Kidney glomerular epithelial cell (primary cell): ENCODE measurements at regions not wholly inside any gene's neighbourhood (a gene's known extent, or its start where the extent isn't known, plus 50 kb on each side); places are given as distances from the start of the nearest gene placed in this dataset.
"Not testable (repeated sequence)": the region's sequence is repeated elsewhere in the genome, so short reads cannot be mapped to it uniquely, and the experiment has no call there.

Source experiments
- DNase-seq: peaks from one replicate; lab custom pipeline; 2025; lab: John Stamatoyannopoulos, UW

DNA sequence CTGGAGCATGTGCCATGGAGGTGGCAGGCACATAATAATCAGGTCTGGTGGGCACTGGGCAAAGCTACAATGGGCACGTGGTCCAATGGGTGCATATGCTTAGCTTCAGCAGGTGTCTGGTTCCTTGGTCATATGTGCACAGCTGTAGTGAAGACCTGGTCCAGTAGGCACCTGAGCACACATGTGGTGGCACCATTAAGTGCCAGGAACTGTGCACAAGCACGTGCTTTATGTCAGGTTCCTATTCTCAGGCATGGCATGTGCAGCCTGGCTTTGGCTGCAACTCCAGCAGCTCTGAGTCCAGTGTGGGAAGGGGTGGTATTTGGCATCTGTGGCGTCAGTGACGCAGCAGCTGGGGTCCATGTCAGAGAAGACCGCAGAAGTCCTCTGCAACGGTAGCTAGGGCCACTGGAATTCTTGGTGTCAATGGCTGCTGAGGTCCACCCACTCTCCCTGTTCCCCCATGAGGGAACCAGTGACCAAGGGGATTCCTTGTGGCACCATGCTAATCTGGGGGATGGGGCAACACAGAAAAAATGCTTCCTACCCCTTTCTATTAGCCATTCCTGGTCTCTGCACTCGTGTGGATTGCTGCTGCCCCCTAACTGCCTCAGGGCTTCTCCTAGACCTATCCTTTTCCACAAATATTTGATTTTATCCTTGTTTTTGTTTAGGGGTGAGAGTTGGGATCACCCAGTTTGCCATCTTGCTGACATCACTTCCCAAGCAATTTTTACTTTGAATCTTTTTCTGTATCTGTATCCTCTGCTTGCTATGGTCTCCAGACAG is 262.9 kb upstream of the MAP2 start:
- DNase-seq: no peak

DNA sequence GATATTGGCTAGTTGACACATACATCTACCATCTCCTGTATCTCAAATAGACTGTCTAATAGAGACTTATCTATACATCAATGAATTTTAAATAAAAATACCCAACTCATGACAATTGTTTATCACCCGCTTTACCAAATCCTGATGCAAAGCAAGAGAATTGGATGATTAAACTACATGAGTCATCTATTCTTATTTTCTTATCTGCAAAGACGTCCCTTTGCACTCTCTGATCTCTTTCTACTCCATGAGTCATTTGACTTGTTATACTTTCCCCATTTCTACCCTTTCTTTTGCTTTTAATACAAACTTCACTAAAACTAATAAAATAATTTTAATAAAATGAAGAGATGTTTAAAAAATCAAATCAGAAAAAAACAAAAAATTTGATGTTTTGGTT is 261.7 kb upstream of the MAP2 start:
- no peak for DNase-seq

DNA sequence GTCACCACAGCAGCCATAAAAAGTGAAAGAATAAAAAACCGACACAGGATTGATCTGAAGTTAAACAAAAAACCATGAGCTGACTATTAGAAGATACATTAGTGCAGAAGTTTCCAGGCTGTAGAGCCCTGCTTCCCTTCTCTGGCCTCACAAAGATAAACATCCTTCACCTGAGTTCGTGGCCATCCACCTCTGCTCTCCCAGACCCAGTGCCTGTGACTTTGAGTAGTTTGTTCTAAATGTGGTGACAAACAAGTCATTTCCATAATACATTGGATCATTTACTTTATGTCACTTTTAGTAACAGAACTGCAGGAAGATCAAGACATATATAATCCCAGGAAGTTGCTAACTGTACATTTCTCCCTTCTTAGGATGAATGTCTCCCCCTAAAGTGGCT is 241.9 kb upstream of the MAP2 start:
- no peak for DNase-seq

DNA sequence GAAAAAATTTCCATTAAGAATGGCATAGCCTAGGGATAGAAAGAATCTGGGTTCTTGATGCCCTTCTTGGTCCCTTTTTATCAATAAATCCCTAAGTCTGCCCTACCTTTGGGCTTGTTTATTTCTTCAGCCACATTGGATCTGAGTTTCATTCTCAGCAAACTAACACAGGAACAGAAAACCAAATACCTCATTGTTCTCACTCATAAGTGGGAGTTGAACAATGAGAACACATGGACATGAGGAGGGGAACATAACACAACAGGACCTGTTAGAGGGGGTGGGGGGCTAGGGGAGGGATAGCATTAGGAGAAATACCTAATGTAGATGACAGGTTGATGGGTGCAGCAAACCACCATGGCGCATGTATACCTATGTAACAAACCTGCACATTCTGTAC is 237.0 kb upstream of the MAP2 start:
- not testable (repeated sequence) for DNase-seq

DNA sequence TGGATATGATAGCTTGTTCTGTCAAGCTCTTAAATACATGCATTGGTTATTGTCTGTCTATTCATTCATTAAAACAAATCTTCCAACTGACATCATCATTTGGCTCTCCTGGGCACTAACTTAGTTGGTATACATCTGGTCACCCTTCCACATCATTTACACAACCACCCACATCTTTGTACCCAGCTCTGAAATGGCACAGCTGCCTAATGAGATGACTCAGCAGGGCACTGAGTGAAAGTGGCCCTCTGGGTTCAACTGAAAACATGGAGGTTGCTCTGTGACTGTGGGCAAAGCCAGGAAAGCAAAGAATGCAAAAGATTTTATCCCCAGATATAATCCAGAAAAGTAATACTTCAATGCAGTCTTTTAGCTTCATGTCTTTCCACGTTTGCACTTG is 234.0 kb upstream of the MAP2 start:
- no peak for DNase-seq

DNA sequence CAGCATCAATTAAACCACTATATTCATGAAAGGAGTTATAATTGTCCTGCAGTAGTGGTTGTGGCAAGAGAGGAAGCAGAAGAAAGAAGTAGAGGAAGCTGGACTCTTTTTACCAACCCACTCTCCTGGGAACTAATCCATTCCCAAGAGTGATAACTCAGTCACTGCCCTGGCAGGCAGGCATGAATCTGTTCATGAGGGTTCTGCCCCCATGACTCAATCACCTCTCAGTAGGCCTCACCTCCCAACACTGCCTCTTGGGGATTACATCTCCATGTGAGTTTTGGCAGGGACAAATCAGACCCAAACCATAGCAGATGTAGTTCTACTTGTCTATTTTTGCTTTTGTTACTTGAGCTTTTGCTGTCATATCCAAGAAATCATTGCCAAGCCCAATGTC is 232.7 kb upstream of the MAP2 start:
- DNase-seq: no peak

DNA sequence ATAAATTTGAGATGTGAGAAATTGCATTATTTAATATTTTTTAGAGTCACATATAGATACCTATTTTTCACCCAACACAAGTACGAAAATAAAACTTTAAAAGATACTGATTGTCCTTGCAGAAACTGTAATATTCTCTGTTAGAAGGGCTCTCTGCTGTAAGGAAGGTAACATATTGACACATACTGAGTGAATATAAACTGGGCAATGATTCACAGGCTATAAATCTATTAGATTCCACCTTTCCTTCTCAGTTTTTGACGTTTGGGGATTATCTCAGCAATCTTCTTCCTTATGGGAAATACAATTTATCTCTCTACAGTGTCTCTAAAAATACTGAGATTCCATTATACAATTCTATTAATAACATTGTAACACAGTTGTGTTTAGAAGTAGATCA is 229.1 kb upstream of the MAP2 start:
- DNase-seq: no peak

DNA sequence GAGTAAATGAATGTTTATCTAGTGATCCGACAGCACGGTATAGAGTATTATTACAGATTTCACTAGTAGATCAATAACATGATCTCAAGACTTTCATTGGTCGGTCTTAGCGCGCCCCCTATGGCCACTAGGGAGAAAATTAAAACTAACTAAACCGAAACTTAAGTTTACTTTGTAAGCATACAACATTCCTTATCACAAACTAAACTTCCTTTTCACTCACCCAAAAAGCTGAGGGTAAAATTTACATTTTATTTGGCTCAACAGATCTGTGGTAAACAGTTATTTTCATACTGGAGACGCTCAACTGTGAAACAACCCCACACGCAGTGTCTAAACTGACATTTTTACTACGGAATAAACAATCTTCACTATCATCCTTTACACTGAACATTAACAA is 215.6 kb upstream of the MAP2 start:
- DNase-seq: peak; percentile 29

DNA sequence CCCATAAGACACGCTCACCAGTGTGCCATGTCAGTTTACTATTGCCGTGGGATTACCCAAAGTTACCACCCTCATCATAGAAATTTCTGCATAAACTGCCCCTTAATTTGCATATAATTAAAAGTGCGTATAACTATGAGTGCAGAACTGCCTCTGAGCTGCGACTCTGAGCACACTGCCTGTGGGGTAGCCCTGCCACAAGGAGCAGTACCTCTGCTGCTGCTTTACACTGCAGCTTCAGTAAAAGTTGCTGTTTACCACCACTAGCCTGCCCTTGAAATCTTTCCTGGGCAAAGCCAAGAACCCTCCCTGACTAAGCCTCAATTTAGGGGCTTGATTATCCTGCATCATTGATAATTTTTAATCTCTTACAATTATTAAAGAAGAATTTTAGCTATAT is 213.9 kb upstream of the MAP2 start:
- DNase-seq: no peak

DNA sequence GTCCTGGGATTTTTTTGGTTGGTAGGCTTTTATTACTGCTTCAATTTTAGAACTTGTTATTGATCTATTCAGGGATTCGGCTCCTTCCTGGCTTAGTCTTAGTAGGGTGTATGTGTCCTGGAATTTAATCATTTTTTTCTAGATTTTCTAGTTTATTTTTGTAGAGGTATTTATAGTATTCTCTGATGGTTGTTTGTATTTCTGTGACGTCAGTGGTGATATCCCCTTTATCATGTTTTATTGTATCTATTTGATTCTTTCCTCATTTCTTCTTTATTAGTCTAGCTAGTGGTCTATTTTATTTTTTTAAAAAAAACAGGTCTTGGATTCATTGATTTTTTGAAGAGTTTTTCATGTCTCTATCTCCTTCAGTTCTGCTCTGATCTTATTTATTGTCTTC is 193.3 kb upstream of the MAP2 start:
- DNase-seq: no peak

DNA sequence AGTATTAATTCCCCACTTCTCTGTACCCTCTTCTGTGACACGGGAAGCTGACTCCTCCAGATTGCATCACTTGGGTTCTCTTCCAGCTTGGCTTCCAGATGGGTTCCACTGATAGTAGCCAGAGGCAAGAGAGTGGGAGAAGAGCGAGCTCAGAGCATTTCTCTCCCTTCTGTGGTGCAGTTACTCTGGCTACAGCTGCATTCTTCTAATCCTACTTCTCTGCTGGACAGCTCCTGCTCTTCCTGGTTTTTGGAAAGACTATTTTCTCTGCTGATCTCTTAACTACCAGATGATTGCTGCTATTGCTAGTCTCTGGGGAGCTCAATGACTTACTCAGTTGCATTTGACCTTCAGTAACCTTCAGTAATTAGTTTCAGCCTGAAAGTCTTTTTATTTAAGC is 187.5 kb upstream of the MAP2 start:
- DNase-seq: no peak

DNA sequence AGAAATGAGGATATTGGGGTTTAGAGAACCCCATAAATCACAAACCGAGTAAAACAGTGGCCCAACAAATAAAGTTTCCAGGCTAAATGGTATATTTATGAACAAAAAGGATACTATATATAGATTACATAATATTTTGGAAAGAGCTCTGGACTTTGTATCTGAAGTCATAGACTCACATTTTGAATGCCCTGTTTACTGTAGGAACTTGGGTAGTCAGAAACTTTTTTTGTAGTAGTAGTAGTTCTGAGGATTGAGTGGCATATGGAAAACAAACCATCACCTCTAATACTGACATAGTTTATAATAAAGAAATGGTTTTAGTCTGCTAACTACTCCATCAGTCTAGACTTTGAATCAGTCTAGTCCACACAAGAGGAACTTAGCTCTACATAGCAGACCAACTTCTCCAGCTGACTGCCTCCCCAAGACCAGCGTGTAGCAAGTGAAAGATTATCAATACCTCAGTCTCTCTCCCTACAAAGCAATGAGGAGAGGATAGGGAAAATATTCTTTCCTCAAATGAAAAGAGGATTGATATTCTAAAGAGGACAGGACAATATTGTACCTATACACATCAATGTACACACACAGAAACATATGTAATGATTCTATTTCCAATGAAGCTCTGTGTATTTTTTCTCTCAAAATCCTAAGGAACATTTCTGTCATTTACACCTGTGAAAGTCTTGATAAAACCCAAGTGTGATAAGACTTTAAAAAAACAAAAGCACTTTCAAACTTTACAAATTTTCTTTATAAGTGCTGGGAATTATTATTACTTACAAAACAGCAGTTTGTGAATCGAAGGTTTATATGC is 184.9 kb upstream of the MAP2 start:
- DNase-seq: no peak

DNA sequence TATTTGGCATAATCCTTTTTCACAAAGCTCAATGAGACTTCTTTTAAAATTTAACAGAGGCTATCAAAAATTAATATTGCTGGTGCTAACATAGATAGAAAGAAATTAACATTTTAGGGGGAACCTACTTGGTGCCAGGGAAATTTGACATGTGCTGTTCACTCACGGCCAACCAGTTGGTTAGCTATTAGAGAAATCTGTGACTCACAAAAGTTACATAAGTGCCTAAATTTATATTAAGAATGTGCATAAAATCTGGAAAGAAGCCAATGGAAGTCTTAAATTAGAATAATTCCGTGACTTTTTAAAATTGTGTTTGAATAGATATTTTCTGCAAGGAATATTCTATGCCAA is 184.3 kb upstream of the MAP2 start:
- no peak for DNase-seq

DNA sequence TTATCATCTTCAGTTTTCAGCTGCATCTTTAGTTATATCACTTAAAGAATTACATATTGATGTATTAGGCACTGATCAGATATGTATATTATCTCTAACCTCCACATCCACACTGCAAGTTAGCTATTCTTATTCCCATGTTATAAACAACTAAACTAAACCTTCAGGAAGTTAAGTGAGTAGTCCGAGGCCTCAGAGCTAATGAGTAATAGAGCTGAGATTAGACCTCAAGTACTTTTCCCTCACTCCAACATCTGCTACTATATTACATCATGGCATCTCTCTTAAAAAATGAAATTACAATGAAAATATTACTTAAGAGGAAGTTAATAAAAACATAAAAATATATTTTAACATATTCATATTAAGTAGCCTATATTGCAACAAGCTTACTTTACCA is 183.6 kb upstream of the MAP2 start:
- no peak for DNase-seq

DNA sequence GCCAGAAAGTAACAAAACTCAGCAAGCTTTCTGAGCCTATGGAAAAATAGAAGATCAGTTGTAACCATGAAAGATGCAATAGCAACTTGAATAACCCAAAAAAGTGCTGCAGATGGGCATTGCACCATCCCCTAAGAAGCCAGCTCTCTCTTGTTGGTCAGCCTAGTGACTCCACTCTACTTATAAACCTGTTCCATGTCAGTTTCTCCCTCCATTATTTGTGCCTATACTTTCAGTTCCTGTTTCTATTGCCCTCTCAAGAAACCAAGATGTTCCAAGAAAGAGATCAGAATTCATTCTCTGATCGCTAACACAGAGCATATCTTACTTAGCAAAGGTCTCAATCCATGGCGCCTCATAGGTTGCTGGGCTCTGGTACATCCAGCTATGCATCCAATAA is 170.3 kb upstream of the MAP2 start:
- DNase-seq: no peak

DNA sequence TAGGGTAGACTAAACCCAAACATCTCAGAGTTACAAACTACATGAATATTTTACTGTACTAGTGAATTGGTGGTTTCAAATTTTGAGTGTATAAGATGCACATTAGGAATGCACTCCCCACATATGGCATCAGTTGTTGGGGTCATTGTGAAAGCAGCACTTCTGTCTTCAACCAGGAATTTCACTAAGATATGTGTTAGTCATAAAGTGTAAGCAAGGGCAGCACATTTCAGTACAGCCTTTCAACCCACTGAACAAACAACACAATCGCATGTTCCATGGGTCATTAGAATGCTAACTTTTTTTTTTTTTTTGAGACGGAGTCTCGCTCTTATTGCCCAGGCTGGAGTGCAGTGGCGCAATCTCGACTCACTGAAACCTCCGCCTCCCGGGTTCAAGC is 164.1 kb upstream of the MAP2 start:
- no peak for DNase-seq

DNA sequence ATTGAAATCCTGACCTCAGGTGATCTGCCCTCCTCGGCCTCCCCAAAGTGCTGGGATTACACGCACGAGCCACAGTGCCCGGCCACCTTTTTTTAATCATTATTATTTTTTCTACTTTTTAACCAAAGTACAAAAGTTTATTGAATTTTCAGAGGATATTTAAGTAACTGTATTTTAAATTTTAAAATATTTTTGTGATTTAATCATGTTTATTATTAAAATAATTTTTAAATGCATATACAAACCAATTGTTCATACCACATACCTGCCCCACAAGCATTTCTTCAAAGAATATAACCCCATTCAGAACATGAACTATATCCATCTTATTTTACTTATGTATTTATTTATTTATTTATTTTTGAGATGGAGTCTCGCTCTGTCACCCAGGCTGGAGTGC is 163.6 kb upstream of the MAP2 start:
- no peak for DNase-seq

DNA sequence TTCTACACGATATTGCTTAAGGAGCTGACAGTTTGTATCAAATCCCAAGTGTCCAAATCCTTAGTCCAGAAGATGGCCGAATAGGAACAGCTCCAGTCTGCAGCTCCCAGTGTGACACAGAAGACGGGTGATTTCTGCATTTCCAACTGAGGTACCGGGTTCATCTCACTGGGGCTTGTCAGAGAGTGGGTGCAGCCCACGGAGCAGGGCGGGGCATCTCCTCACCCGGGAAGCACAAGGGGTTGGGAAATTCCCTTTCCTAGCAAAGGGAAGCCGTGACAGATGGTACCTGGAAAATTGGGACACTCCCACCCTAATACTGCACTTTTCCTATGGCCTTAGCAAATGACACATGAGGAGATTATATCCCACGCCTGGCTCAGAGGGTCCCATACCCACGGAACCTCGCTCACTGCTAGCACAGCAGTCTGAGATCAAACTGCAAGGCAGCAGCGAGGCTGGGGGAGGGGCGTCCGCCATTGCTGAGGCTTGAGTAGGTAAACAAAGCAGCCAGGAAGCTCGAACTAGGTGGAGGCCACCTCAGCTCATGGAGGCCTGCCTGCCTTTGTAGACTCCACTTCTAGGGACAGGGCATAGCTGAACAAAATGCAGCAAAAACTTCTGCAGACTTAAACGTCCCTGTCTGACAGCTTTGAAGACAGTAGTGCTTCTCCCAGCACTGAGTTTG is 162.3 kb upstream of the MAP2 start:
- DNase-seq: not testable (repeated sequence)

DNA sequence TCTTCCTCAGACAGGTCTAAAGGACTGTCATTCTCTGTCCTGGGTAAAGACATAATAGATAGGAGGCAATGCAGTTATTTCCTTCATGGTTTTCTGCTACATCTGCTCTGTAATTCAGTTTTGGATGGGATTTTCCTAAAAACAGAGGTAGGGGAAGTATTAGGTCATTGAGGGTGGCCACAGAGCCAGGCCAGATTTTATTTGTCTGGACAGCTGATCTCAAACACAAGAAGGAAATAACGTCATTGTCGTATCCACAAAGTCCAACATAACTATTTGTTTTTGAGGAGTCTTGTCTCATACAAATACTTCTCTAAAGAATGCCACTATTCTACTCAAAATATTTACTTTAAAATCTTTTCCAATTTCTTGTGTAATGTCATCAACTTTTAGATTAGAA is 154.8 kb upstream of the MAP2 start:
- no peak for DNase-seq

DNA sequence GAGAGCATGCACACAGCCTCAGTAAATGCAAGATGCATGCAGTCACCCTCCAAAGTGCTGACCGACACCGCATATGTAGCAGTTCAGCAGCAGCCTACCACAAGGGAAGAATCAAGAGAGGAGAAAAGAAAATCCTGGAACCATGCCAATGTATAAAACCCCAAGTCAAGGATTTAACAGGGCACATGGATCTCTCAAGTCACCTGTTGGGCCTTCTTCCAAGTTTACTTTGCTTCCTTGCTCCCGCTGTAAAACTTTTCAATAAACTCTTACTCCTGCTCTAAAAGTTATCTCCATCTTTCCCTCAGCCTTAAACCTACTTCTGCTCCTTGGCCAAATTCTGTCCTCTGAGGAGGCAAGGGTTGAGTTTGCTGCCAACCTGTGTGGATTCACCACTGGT is 147.8 kb upstream of the MAP2 start:
- no peak for DNase-seq

DNA sequence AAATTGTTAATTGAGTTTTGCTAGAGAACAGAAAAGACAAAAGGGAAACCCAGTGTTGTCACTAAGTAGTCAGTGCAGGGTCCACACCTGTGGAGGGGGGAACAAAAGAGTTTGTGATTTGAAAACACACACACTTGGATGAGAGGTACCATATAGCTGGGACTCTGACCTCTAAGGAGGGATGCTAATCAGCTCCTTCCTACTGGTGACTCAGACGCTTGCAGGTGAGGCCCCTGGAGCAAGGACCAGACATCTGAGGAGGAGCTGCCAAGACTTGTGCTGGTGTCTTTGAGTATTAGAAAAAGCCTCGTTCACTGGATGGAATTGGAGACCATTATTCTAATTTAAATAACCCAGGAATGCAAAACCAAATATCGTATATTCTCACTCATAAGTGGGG is 146.4 kb upstream of the MAP2 start:
- no peak for DNase-seq

DNA sequence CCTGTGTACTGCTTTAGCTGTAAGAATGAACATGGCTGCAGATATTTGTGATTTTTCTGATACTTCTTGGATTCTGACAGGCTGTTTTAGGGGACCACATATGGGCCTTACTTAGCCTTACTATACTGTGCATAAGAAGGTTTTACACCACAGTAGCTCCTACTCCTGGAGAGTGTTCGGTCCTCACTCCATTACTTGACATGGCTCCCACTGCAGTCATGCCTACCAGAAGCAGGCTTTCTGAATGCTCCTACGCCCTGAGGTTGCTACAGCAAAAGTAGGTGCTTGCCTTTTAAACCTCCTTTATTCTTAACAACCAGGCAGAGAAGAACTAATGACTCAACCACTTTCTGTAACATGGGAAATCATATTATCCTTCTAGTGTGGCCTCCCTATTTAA is 125.2 kb upstream of the MAP2 start:
- no peak for DNase-seq

DNA sequence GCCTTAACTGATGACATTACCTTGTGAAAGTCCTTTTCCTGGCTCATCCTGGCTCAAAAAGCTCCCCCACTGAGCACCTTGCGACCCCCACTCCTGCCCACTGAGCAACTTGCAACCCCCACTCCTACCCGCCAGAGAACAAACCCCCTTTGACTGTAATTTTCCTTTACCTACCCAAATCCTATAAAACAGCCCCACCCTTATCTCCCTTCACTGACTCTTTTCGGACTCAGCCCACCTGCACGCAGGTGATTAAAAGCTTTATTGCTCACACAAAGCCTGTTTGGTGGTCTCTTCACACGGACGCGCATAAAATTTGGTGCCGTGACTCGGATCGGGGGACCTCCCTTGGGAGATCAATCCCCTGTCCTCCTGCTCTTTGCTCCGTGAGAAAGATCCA is 124.4 kb upstream of the MAP2 start:
- DNase-seq: not testable (repeated sequence)
